DMS53 (cell line): ENCODE measurements at regions not wholly inside any gene's neighbourhood (a gene's known extent, or its start where the extent isn't known, plus 50 kb on each side); places are given as distances from the start of the nearest gene placed in this dataset.

Source experiments
- DNase-seq: peaks from one replicate; lab custom pipeline; 2025; lab: John Stamatoyannopoulos, UW

- no peak for DNase-seq
Observed at GRCh38 chr3:66128623-66129022, 89.9 kb upstream of the MAGI1 start.

GRCh38 chr3:66121318-66121717 lies 82.6 kb upstream of the MAGI1 start:
- no peak for DNase-seq

GRCh38 chr3:66115858-66116654 lies 77.3 kb upstream of the MAGI1 start:
- no peak for DNase-seq

- DNase-seq = no peak
Observed at GRCh38 chr3:66113542-66113941, 74.8 kb upstream of the MAGI1 start.

- no peak for DNase-seq
Observed at GRCh38 chr3:66110840-66111239, 72.1 kb upstream of the MAGI1 start.

GRCh38 chr3:66107855-66108254 lies 69.1 kb upstream of the MAGI1 start:
- DNase-seq = no peak

- DNase-seq = peak; percentile 14
Observed at GRCh38 chr3:66106788-66107187, 68.1 kb upstream of the MAGI1 start.

GRCh38 chr3:66104535-66104934 lies 65.8 kb upstream of the MAGI1 start:
- DNase-seq = no peak

GRCh38 chr3:66103729-66104128 lies 65.0 kb upstream of the MAGI1 start:
- DNase-seq = no peak

GRCh38 chr3:66101901-66102300 lies 63.2 kb upstream of the MAGI1 start:
- DNase-seq = no peak

- DNase-seq = no peak
Observed at GRCh38 chr3:66099541-66100065, 60.9 kb upstream of the MAGI1 start.

- DNase-seq = no peak
Observed at GRCh38 chr3:66098436-66098835, 59.7 kb upstream of the MAGI1 start.

GRCh38 chr3:66097647-66098046 lies 58.9 kb upstream of the MAGI1 start:
- no peak for DNase-seq

GRCh38 chr3:66095295-66096001 lies 56.7 kb upstream of the MAGI1 start:
- DNase-seq = no peak

- no peak for DNase-seq
Observed at GRCh38 chr3:66093981-66094380, 55.3 kb upstream of the MAGI1 start.

GRCh38 chr3:66092175-66092995 lies 53.7 kb upstream of the MAGI1 start:
- DNase-seq = no peak
